Suprapubic skin (tissue), 4 donors: ENCODE measurements at regions not wholly inside any gene's neighbourhood (a gene's known extent, or its start where the extent isn't known, plus 50 kb on each side); places are given as distances from the start of the nearest gene placed in this dataset.

Experiments
- CTCF ChIP-seq, 2 donors: fragments of 200-600 bp in 1 of 2; fragments of 450-650 bp in 1 of 2; sonication (generic) in 1 of 2; IDR thresholded peaks; one replicate each; pipeline ENCODE4 v1.5.1; 2016 to 2019; ENCODE audit warnings: antibody characterized with exemption in 2 of 2, mild to moderate bottlenecking in 1 of 2, moderate library complexity in 1 of 2
- EP300 ChIP-seq: sonication (generic); formaldehyde crosslinking; IDR thresholded peaks from one replicate; pipeline ENCODE4 v1.6.1; 2017; ENCODE audit warnings: antibody characterized with exemption
- POLR2A ChIP-seq, 2 donors: fragments of 450-650 bp; IDR thresholded peaks; one replicate each; pipeline ENCODE4 v1.6.1; 2017; ENCODE audit warnings: antibody characterized with exemption in 2 of 2, mild to moderate bottlenecking in 2 of 2, moderate library complexity in 2 of 2
- POLR2AphosphoS5 ChIP-seq, 3 donors: sonication (generic); formaldehyde crosslinking; IDR thresholded peaks; one replicate each; pipeline ENCODE4 v1.6.1; 2017; ENCODE audit warnings: antibody characterized with exemption in 3 of 3

GRCh38 chr11:109148669-109149068 lies 273.3 kb upstream of the C11orf87 start:
- TF ChIP-seq POLR2A (IDR thresholded peaks at IDR 0.05) (no peak), CTCF (IDR thresholded peaks at IDR 0.05) (no peak), POLR2AphosphoS5 (IDR thresholded peaks at IDR 0.05) (no peak), EP300 (no peak)
